K562 (cell line): ENCODE measurements at regions not wholly inside any gene's neighbourhood (a gene's known extent, or its start where the extent isn't known, plus 50 kb on each side); places are given as distances from the start of the nearest gene placed in this dataset.

Experiments used
- TF ChIP-seq, protein P1 (sequence below): fragments of 200-600 bp; sonication (generic); IDR thresholded peaks from one replicate; pipeline ENCODE4 v1.6.1; 2012; ENCODE audit warnings: mild to moderate bottlenecking, low read depth, low read length, inconsistent platforms

DNA sequence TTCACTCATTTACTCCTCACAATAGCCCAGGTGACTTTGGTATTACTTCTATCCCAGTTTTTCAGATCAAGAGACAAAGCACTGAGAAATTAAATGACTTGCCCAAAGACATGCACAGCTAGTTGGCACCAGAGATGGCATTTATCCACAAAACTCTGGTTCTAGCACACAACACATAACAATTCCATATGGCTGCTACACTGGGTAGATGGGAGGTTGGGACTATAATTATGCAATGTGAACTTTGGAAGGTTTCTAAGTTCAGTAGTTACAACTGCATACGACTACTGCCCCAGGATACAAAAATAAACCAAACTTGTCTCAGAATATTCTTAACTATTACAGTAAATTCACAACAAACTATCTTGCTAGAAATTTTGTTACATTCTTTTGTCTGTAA is 54.2 kb upstream of the MLIP start (continued):
- TF ChIP-seq, protein P1, sequence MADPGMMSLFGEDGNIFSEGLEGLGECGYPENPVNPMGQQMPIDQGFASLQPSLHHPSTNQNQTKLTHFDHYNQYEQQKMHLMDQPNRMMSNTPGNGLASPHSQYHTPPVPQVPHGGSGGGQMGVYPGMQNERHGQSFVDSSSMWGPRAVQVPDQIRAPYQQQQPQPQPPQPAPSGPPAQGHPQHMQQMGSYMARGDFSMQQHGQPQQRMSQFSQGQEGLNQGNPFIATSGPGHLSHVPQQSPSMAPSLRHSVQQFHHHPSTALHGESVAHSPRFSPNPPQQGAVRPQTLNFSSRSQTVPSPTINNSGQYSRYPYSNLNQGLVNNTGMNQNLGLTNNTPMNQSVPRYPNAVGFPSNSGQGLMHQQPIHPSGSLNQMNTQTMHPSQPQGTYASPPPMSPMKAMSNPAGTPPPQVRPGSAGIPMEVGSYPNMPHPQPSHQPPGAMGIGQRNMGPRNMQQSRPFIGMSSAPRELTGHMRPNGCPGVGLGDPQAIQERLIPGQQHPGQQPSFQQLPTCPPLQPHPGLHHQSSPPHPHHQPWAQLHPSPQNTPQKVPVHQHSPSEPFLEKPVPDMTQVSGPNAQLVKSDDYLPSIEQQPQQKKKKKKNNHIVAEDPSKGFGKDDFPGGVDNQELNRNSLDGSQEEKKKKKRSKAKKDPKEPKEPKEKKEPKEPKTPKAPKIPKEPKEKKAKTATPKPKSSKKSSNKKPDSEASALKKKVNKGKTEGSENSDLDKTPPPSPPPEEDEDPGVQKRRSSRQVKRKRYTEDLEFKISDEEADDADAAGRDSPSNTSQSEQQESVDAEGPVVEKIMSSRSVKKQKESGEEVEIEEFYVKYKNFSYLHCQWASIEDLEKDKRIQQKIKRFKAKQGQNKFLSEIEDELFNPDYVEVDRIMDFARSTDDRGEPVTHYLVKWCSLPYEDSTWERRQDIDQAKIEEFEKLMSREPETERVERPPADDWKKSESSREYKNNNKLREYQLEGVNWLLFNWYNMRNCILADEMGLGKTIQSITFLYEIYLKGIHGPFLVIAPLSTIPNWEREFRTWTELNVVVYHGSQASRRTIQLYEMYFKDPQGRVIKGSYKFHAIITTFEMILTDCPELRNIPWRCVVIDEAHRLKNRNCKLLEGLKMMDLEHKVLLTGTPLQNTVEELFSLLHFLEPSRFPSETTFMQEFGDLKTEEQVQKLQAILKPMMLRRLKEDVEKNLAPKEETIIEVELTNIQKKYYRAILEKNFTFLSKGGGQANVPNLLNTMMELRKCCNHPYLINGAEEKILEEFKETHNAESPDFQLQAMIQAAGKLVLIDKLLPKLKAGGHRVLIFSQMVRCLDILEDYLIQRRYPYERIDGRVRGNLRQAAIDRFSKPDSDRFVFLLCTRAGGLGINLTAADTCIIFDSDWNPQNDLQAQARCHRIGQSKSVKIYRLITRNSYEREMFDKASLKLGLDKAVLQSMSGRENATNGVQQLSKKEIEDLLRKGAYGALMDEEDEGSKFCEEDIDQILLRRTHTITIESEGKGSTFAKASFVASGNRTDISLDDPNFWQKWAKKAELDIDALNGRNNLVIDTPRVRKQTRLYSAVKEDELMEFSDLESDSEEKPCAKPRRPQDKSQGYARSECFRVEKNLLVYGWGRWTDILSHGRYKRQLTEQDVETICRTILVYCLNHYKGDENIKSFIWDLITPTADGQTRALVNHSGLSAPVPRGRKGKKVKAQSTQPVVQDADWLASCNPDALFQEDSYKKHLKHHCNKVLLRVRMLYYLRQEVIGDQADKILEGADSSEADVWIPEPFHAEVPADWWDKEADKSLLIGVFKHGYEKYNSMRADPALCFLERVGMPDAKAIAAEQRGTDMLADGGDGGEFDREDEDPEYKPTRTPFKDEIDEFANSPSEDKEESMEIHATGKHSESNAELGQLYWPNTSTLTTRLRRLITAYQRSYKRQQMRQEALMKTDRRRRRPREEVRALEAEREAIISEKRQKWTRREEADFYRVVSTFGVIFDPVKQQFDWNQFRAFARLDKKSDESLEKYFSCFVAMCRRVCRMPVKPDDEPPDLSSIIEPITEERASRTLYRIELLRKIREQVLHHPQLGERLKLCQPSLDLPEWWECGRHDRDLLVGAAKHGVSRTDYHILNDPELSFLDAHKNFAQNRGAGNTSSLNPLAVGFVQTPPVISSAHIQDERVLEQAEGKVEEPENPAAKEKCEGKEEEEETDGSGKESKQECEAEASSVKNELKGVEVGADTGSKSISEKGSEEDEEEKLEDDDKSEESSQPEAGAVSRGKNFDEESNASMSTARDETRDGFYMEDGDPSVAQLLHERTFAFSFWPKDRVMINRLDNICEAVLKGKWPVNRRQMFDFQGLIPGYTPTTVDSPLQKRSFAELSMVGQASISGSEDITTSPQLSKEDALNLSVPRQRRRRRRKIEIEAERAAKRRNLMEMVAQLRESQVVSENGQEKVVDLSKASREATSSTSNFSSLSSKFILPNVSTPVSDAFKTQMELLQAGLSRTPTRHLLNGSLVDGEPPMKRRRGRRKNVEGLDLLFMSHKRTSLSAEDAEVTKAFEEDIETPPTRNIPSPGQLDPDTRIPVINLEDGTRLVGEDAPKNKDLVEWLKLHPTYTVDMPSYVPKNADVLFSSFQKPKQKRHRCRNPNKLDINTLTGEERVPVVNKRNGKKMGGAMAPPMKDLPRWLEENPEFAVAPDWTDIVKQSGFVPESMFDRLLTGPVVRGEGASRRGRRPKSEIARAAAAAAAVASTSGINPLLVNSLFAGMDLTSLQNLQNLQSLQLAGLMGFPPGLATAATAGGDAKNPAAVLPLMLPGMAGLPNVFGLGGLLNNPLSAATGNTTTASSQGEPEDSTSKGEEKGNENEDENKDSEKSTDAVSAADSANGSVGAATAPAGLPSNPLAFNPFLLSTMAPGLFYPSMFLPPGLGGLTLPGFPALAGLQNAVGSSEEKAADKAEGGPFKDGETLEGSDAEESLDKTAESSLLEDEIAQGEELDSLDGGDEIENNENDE, result no peak
